Heart left ventricle (tissue), 13 donors: ENCODE measurements at regions not wholly inside any gene's neighbourhood (a gene's known extent, or its start where the extent isn't known, plus 50 kb on each side); places are given as distances from the start of the nearest gene placed in this dataset.

Experiments used
- POLR2A ChIP-seq, 2 donors: fragments of 450-650 bp; IDR thresholded peaks; one replicate each; pipeline ENCODE4 v1.6.1; 2017; ENCODE audit warnings: antibody characterized with exemption in 2 of 2, mild to moderate bottlenecking in 2 of 2, moderate library complexity in 2 of 2
- TF ChIP-seq, protein P1 (sequence below), 12 donors: fragments of 200-600 bp; sonication (generic) in 4 of 12; IDR thresholded peaks; one replicate each; pipeline versions ENCODE4 v1.5.0 to v1.8.0; 2018 to 2022; ENCODE audit warnings: antibody characterized with exemption in 12 of 12, mild to moderate bottlenecking in 5 of 12
- donor health status: ischemic (EF 13 %, LVEDD 7.1; RV severe dilation, severe dysfunction).
- donor health status: DM: no; HTN: yes; CAD: no.
- donor health status: DM: no; HTN: no; CAD: no.
- donor health status: ischemic (EF 25% LVEDD 6.9; RV normal size, moderate dysfunction).
- donor health status: ischemic (EF 25% LVEDD 5.7; RV mildly dilated, moderate dysfunction).
- donor health status: ischemic (EF 35%, LVEDD 5.7; RV mildly dilated, moderate dysfunction).
- donor health status: nonischemic (EF 11% LVEDD 7.7; RV severe dilation, severe dysfunction).
- donor health status: DM: yes; HTN: yes; CAD: no.
- donor health status: PGD.
- donor health status: ischemic (EF 29% LVEDD 5.4; RV normal size, mild dysfunction).
- donor health status: nonischemic (EF 23%, LVEDD 6.1; RV moderate dilation, normal function).

DNA sequence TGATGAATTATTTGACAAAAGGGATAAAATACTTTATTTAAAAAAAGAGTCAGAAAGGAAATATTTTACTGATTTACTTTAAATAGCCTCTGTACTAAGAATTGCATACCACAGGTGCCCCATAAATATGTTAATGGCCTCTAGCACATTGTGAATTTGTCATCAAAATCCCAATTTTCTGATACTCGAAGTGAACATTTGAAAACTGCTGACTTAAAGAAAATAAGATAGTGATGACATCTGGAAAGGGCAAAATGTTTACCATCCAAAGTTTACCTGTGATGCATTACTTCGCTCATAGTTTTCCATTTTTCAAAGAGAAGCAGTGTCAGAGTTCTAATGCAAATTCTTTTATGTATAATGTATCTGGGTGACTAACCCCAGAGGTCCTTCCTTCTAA is 455.4 kb downstream of the KLF5 start:
- TF ChIP-seq, protein P1, sequence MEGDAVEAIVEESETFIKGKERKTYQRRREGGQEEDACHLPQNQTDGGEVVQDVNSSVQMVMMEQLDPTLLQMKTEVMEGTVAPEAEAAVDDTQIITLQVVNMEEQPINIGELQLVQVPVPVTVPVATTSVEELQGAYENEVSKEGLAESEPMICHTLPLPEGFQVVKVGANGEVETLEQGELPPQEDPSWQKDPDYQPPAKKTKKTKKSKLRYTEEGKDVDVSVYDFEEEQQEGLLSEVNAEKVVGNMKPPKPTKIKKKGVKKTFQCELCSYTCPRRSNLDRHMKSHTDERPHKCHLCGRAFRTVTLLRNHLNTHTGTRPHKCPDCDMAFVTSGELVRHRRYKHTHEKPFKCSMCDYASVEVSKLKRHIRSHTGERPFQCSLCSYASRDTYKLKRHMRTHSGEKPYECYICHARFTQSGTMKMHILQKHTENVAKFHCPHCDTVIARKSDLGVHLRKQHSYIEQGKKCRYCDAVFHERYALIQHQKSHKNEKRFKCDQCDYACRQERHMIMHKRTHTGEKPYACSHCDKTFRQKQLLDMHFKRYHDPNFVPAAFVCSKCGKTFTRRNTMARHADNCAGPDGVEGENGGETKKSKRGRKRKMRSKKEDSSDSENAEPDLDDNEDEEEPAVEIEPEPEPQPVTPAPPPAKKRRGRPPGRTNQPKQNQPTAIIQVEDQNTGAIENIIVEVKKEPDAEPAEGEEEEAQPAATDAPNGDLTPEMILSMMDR (IDR thresholded peaks at IDR 0.05) = no peak
- TF ChIP-seq POLR2A (IDR thresholded peaks at IDR 0.05) = no peak
